ENCODE measurements at regions not wholly inside any gene's neighbourhood (a gene's known extent, or its start where the extent isn't known, plus 50 kb on each side); places are given as distances from the start of the nearest gene placed in this dataset.
"Not testable (repeated sequence)": the region's sequence is repeated elsewhere in the genome, so short reads cannot be mapped to it uniquely, and the experiment has no call there.

- Histone ChIP-seq H3K4me3 (ENCODE audit: low read length) (no peak overlapping the region), H3K36me3 (ENCODE audit: control insufficient read depth, insufficient read depth, low read length) (no peaks in the 10 kb centered on the region), H3K27me3 (ENCODE audit: control insufficient read depth, insufficient read depth, low read length) (no peaks in the 10 kb centered on the region), H3K27ac (ENCODE audit: low read length) (no peak overlapping the region), H3K9me3 (replicated peaks; ENCODE audit: control insufficient read depth, low read depth, low read length) (peaks cover 6% of the 10 kb centered on the region), H3K4me1 (ENCODE audit: control insufficient read depth, insufficient read depth, low read length) (no peaks in the 10 kb centered on the region)
- DNase-seq = peak; percentile 32
- WGBS (ENCODE audit: insufficient coverage) = no CpG with 5 or more reads among the region's 2 CpGs
Observed at GRCh38 chr6:122268394-122268793, 131.1 kb upstream of the HSF2 start.

GRCh38 chr6:122276637-122277036 is 122.8 kb upstream of the HSF2 start:
- Histone ChIP-seq H3K27ac (ENCODE audit: low read length) (no peak overlapping the region), H3K4me1 (ENCODE audit: control insufficient read depth, insufficient read depth, low read length) (no peaks in the 10 kb centered on the region), H3K9me3 (replicated peaks; ENCODE audit: control insufficient read depth, low read depth, low read length) (no peaks in the 10 kb centered on the region), H3K36me3 (ENCODE audit: control insufficient read depth, insufficient read depth, low read length) (no peaks in the 10 kb centered on the region), H3K4me3 (ENCODE audit: low read length) (no peak overlapping the region), H3K27me3 (ENCODE audit: control insufficient read depth, insufficient read depth, low read length) (no peaks in the 10 kb centered on the region)
- no peak for DNase-seq
- no CpG with 5 or more reads among the region's 1 CpG for WGBS (ENCODE audit: insufficient coverage)

- H3K9me3 ChIP-seq (replicated peaks; ENCODE audit: control insufficient read depth, low read depth, low read length); H3K27ac ChIP-seq (ENCODE audit: low read length); H3K27me3 ChIP-seq (ENCODE audit: control insufficient read depth, insufficient read depth, low read length); DNase-seq; H3K4me3 ChIP-seq (ENCODE audit: low read length); H3K36me3 ChIP-seq (ENCODE audit: control insufficient read depth, insufficient read depth, low read length); H3K4me1 ChIP-seq (ENCODE audit: control insufficient read depth, insufficient read depth, low read length): not testable (repeated sequence)
- WGBS (ENCODE audit: insufficient coverage) = 97% methylated on average over 32 of the region's 52 CpGs
Observed at GRCh38 chr6:122280105-122281021, 119.1 kb upstream of the HSF2 start.

- no CpG with 5 or more reads among the region's 4 CpGs for WGBS (ENCODE audit: insufficient coverage)
- Histone ChIP-seq H3K27me3 (ENCODE audit: control insufficient read depth, insufficient read depth, low read length) (no peaks in the 10 kb centered on the region), H3K27ac (ENCODE audit: low read length) (no peak overlapping the region), H3K36me3 (ENCODE audit: control insufficient read depth, insufficient read depth, low read length) (no peaks in the 10 kb centered on the region), H3K4me3 (ENCODE audit: low read length) (no peak overlapping the region), H3K9me3 (replicated peaks; ENCODE audit: control insufficient read depth, low read depth, low read length) (no peaks in the 10 kb centered on the region), H3K4me1 (ENCODE audit: control insufficient read depth, insufficient read depth, low read length) (no peaks in the 10 kb centered on the region)
- no peak for DNase-seq
Observed at GRCh38 chr6:122283884-122284283, 115.6 kb upstream of the HSF2 start.

- Histone ChIP-seq H3K27me3 (ENCODE audit: control insufficient read depth, insufficient read depth, low read length) (no peaks in the 10 kb centered on the region), H3K27ac (ENCODE audit: low read length) (no peak overlapping the region), H3K36me3 (ENCODE audit: control insufficient read depth, insufficient read depth, low read length) (no peaks in the 10 kb centered on the region), H3K4me3 (ENCODE audit: low read length) (no peak overlapping the region), H3K4me1 (ENCODE audit: control insufficient read depth, insufficient read depth, low read length) (no peaks in the 10 kb centered on the region), H3K9me3 (replicated peaks; ENCODE audit: control insufficient read depth, low read depth, low read length) (no peaks in the 10 kb centered on the region)
- no CpG with 5 or more reads among the region's 1 CpG for WGBS (ENCODE audit: insufficient coverage)
- DNase-seq = no peak
Observed at GRCh38 chr6:122284848-122285247, 114.6 kb upstream of the HSF2 start.

GRCh38 chr6:122285292-122285913 is 114.0 kb upstream of the HSF2 start:
- no peaks in the 10 kb centered on the region for H3K4me1 ChIP-seq (ENCODE audit: control insufficient read depth, insufficient read depth, low read length)
- H3K36me3 ChIP-seq (ENCODE audit: control insufficient read depth, insufficient read depth, low read length) = no peaks in the 10 kb centered on the region
- no peaks in the 10 kb centered on the region for H3K9me3 ChIP-seq (replicated peaks; ENCODE audit: control insufficient read depth, low read depth, low read length)
- no peaks in the 10 kb centered on the region for H3K27me3 ChIP-seq (ENCODE audit: control insufficient read depth, insufficient read depth, low read length)
- 14% methylated on average over 1 of the region's 4 CpGs for WGBS (ENCODE audit: insufficient coverage)
- H3K27ac ChIP-seq (ENCODE audit: low read length) = no peak overlapping the region
- H3K4me3 ChIP-seq (ENCODE audit: low read length) = no peak overlapping the region
- DNase-seq = no peak

GRCh38 chr6:122286512-122286911 is 112.9 kb upstream of the HSF2 start:
- Histone ChIP-seq H3K36me3 (ENCODE audit: control insufficient read depth, insufficient read depth, low read length) (no peaks in the 10 kb centered on the region), H3K27me3 (ENCODE audit: control insufficient read depth, insufficient read depth, low read length) (no peaks in the 10 kb centered on the region), H3K4me3 (ENCODE audit: low read length) (no peak overlapping the region), H3K27ac (ENCODE audit: low read length) (no peak overlapping the region), H3K4me1 (ENCODE audit: control insufficient read depth, insufficient read depth, low read length) (no peaks in the 10 kb centered on the region), H3K9me3 (replicated peaks; ENCODE audit: control insufficient read depth, low read depth, low read length) (no peaks in the 10 kb centered on the region)
- no peak for DNase-seq

GRCh38 chr6:122289762-122290539 is 109.5 kb upstream of the HSF2 start:
- no peaks in the 10 kb centered on the region for H3K4me1 ChIP-seq (ENCODE audit: control insufficient read depth, insufficient read depth, low read length)
- H3K9me3 ChIP-seq (replicated peaks; ENCODE audit: control insufficient read depth, low read depth, low read length) = no peaks in the 10 kb centered on the region
- WGBS (ENCODE audit: insufficient coverage) = no CpG with 5 or more reads among the region's 4 CpGs
- H3K27me3 ChIP-seq (ENCODE audit: control insufficient read depth, insufficient read depth, low read length) = no peaks in the 10 kb centered on the region
- no peak overlapping the region for H3K4me3 ChIP-seq (ENCODE audit: low read length)
- no peak overlapping the region for H3K27ac ChIP-seq (ENCODE audit: low read length)
- H3K36me3 ChIP-seq (ENCODE audit: control insufficient read depth, insufficient read depth, low read length) = no peaks in the 10 kb centered on the region
- peak; percentile 71 for DNase-seq

GRCh38 chr6:122297010-122297409 is 102.4 kb upstream of the HSF2 start:
- no CpG with 5 or more reads among the region's 2 CpGs for WGBS (ENCODE audit: insufficient coverage)
- H3K4me3 ChIP-seq (ENCODE audit: low read length) = no peak overlapping the region

GRCh38 chr6:122302067-122302466 is 97.4 kb upstream of the HSF2 start:
- Histone ChIP-seq H3K4me1 (ENCODE audit: control insufficient read depth, insufficient read depth, low read length) (no peaks in the 10 kb centered on the region), H3K27me3 (ENCODE audit: control insufficient read depth, insufficient read depth, low read length) (no peaks in the 10 kb centered on the region), H3K36me3 (ENCODE audit: control insufficient read depth, insufficient read depth, low read length) (no peaks in the 10 kb centered on the region), H3K9me3 (replicated peaks; ENCODE audit: control insufficient read depth, low read depth, low read length) (no peaks in the 10 kb centered on the region), H3K4me3 (ENCODE audit: low read length) (no peak overlapping the region), H3K27ac (ENCODE audit: low read length) (no peak overlapping the region)
- DNase-seq = no peak
- WGBS (ENCODE audit: insufficient coverage) = 60% methylated on average over 1 of the region's 2 CpGs

More at GRCh38 chr6:122297010-122297409, 102.4 kb upstream of the HSF2 start:
- Histone ChIP-seq H3K9me3 (replicated peaks; ENCODE audit: control insufficient read depth, low read depth, low read length) (no peaks in the 10 kb centered on the region), H3K27me3 (ENCODE audit: control insufficient read depth, insufficient read depth, low read length) (no peaks in the 10 kb centered on the region), H3K36me3 (ENCODE audit: control insufficient read depth, insufficient read depth, low read length) (no peaks in the 10 kb centered on the region), H3K27ac (ENCODE audit: low read length) (no peak overlapping the region), H3K4me1 (ENCODE audit: control insufficient read depth, insufficient read depth, low read length) (no peaks in the 10 kb centered on the region)
- no peak for DNase-seq
